H54 (cell line): ENCODE measurements at regions not wholly inside any gene's neighbourhood (a gene's known extent, or its start where the extent isn't known, plus 50 kb on each side); places are given as distances from the start of the nearest gene placed in this dataset.

Experiments used
- DNase-seq: peaks from one replicate; pipeline ENCODE4 v3.0.0; 2011; ENCODE audit warnings: low spot score, mixed read lengths; ENCODE audit not compliant: insufficient read length
- FAIRE-seq: peaks from 3 replicates; lab custom pipeline; 2011; peaks lifted over from hg19 to GRCh38; lab: Jason Lieb, UNC
- POLR2A ChIP-seq: IDR thresholded peaks from 2 replicates; pipeline ENCODE4 v1.6.1; 2011; ENCODE audit warnings: low read depth, mild to moderate bottlenecking, low read length

DNA sequence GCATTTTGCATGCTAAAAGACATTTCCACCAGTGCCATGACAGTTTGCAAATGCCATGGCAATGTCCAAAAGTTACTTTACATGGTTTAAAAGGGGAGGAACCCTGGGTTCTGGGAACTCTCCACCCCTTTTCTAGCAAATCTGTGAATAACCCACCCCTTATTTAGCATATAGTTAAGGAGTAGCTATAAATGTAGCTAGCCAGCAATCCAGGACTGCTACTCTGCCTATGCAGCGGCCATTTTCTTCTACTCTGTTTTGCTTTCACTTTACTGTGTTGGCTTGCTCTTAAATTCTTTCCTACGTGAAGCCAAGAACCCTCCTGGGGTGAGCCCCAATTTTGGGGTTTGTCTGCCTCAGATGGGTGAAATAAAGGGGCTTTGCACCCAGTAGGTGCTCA, 141.0 kb downstream of the PTPN11 start:
- FAIRE-seq (no peak), DNase-seq (no peak)
- TF ChIP-seq POLR2A, result no peak

DNA sequence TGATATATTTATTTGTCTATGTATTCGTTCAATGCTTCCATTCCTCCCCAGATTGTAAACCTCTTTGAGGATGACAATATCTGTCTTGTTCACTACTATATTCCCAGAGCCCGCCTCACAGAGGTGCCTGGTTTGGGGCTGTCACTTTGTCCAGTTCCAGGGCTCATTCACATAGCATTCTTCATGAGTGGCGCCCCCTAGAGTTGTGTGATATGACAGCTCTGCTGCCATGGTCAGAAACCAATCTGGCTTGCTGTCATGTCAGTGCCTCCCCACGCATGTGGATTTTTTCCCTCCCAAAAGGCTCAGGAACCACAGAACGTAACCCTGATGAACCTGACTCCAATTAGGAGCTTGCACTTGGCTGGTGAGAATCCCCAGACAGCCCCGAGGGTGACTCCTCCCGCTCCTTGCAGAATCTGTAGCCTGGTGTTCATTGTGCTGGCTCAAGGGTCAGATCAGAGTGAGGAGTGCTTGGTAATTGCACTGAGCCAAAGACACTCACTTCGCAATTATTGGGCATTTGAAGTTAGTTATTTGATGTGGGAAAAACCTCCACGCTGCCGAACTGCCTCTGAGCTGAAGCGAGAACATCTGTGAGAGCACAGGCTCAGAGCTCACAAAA, 145.5 kb downstream of the PTPN11 start:
- no peak for FAIRE-seq

DNA sequence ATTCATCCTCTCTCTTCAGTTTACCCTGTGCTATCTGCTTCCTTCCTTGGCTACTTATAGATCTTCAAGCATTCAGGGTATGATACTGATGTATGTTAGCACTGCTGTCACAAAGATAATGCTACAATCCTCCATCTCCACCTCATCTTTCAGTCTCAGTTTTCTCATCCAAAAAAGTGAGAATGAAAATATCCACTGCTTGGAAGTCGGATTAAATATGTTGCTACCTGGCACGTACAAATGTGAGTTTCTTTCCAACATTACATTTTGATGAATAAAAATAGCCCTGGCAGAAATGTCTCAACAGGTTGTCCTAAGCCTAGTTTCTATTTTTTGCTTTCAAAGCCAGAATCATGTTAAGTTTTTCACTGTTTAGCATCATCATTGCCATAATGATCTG, 149.9 kb downstream of the PTPN11 start:
- no peak for DNase-seq
- TF ChIP-seq POLR2A, result no peak
- FAIRE-seq, result no peak

More for the DNA sequence above, 145.5 kb downstream of the PTPN11 start:
- DNase-seq, result no peak
- TF ChIP-seq POLR2A, result no peak

DNA sequence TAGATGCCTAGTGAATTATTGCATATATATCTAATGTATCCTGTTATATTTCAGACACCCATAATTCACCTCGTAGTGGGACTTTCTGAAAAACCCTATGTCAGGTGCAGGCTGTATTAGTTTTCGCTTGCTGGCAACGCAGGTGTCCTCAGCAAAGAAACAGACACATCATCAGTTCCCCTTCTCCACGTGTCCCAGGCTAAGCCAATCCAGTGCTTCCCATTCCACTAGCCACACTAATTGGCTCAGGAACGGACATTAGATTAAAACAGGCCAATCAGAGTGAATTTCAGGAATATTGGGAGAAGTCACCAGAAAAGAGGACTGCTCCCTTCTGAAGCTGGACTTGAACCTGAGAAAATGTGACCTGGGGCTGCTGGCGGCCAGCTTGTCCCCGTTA, 151.3 kb downstream of the PTPN11 start:
- FAIRE-seq, result no peak
- no peak for TF ChIP-seq POLR2A
- no peak for DNase-seq

DNA sequence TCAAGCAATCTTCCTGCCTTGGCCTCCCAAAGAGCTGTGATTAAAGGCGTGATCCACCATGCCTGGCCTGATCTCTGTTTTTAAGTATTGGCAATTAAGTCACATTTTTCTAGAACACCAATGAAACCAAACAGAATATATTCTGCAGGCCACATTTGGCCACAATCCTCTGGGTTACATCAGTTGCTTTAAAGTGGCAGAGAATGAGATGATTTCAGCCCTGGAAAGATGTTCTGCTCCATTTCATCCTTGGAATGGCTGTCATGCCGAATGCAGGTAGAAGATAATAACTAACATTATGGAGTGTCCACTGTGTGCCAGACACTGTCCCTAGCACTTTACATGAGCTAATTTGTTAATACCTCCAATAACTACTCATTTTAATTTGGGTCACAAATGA, 154.4 kb downstream of the PTPN11 start:
- no peak for FAIRE-seq
- no peak for TF ChIP-seq POLR2A
- DNase-seq, result no peak

DNA sequence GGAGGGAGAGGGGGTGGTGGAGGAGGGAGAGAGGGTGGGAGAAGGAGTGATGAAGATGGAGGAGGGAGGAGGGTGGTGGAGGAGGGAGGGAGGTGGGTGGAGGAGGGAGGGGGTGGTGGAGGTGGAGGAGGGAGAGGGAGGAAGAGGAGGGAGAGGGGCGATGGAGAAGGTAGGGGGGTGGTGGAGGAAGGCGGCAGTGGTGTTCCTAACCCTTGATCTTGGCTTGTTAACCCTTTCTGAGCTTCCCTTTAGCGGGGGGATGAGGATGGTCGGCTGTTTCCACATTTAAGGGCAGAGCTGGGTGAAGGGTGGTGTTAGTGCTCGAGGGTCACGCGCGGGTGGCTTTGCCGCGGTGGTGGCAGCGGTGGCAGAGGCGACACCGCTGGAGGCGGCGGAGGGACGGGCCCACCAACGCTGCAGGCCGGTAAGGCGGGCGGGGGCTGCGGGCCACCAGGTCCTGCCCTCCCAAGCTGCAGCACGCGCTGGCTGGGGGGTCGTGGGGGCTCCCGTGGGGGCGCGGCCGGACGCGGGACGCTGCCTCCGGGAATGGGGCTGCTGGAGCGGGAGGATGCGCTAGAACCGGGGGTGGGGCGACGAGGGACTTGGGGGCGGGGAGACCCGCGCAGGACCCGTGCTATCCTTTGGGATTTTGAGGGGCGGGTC, 156.3 kb downstream of the PTPN11 start:
- no peak for DNase-seq
- no peak for FAIRE-seq
- TF ChIP-seq POLR2A, result no peak

DNA sequence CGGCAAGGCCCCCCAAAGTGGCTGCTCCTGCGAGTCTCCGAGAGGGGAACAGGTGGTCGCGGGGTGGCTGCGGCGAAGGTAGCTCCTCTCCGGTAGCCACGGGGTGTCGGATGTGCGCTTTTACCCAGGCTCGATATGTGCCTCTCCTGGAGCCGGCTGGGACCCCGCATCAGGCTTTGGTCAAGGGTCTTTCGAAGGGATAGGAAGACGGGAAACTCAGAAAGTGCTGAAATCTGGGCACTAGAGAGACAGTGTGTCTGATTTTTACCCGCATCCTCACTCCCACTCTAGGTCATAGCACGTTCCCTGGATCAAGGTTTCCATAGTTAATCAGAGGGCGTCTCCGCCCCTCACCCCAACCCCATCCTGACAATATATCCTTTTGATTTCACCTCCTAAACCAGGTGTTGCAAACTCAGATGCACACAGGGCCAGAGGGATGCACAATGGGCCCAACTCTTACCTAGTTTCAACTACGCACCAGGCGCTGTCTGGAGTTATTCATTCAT, 156.9 kb downstream of the PTPN11 start:
- FAIRE-seq (no peak), DNase-seq (no peak)
- TF ChIP-seq POLR2A, result no peak

DNA sequence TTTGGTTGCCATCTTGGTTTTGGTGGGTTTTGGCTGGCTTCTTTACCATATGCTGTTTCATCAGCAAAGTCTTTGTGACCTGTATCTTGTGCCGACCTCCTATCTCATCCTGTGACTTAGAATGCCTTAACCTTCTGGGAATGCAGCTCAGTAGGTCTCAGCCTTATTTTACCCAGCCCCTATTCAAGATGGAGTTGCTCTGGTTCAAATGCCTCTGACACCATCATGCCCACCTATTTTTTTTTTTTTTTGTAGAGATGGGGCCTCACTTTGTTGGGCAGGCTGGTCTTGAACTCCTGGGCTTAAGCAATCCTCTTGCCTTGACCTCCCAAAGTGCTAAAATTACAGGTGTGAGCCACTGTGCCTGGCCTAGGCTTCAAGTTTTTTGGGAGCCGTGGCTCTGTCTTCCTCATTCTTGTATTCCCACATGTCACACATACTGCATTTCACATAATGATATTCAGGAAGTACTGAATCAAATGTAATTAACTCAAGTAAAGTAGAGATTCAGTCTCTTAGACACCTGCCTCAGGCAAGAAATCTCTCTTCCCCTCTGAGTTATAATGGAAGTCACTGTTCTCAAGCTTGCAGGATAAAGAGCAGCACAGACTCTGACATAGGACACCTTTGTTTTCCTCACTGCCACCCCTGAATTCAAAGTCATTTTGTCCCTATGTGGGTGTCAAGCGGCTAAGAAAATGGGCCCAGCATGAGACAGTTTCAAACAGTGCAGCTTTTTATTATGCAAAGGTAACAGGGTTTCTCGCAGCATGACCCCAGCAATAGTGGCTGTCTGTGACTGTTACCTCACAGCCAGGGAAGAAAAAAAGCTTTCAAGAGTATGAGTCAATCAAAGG, 159.0 kb downstream of the PTPN11 start:
- DNase-seq (no peak), FAIRE-seq (no peak)
- no peak for TF ChIP-seq POLR2A

DNA sequence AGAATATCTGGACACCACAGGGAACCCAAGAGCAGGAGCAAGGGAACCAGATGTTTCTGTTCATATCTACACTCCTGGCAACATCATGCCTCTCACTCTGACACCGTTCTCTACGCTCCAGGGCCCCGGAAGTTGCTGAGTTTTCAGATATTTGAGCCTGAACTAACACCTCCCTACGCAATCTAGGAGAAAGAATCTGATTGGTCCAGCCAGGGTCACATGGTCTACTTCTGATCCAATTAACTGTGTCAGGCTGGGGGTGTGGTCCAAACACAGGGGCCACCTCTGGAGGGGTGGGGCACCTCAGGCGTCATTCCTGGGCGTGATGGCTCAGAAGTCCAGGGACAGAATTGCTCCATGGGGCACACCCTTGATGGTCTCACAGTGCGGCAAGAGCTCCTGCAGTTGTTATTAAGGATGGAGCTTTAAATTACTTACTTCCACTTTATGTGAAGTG, 165.5 kb downstream of the PTPN11 start:
- TF ChIP-seq POLR2A, result no peak
- DNase-seq, result peak; percentile 77
- peak; percentile 98 for FAIRE-seq

DNA sequence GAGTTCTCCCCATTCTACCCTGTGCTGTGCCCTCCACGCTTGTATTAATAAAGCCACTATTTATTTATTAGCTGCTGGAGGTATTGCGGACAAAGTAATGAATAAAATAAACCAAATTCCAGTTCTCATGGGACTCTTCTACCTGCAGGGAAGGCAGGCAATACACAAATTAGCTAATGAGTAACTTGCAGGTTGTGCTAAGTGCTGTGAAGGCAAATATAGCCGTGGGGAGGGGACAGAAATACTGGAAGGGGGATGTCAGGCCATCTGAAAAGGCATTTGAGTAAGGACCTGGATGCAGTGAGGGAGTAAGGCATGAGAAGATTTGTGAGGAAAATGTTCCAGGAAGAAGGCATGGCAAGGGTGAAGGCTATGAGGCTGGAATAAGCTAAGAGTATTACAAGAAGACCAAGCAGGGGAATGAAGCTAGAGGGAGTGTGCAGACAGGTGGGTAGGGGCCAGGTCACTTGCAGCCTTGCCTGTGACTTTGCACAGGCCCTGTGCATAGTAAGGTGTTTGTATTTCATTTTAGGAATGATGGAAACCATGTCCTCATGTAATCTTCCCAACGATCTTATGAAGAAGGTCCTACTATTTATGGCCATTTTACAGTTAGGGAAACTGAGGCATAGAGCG, 167.5 kb downstream of the PTPN11 start:
- no peak for TF ChIP-seq POLR2A
- FAIRE-seq (no peak), DNase-seq (no peak)

DNA sequence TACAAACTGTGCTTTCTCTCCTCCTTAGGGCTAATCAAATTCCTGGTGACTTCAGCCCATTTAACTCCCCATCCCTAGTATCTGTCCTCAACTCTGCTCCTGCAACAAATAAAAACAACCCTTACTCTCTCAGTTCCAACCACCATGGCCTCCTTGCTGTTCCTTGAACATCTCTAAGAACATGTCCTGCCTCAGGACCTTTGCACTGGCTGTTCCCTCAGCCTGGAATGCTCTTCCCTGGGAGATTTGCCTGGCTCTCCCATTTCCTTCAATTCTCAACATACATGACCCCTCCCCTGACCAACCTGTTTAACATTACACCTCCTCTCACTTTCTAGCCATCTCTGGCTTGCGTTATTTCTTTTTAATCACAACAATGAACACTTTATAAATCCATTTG, 170.5 kb downstream of the PTPN11 start:
- no peak for DNase-seq
- TF ChIP-seq POLR2A, result no peak
- no peak for FAIRE-seq

DNA sequence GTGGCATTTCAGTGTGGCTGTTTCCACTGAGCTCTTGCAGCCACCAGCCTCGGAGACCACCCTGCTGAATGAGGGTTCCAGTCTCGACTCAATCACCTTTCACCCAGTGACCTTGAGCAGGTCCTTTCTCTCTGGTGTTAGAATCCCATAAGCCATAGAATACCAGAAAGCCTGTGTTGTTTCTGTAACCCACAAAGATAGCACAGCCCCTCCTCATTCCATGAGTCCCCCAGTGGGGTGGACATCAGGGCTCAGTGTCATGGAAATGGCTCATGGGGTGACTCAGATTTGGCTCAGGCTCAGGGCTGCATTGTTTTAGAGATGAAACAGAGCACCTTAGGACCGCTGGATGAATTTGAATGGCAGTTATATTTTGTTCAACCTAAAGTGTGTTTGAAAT, 171.5 kb downstream of the PTPN11 start:
- DNase-seq (no peak), FAIRE-seq (no peak)
- no peak for TF ChIP-seq POLR2A

DNA sequence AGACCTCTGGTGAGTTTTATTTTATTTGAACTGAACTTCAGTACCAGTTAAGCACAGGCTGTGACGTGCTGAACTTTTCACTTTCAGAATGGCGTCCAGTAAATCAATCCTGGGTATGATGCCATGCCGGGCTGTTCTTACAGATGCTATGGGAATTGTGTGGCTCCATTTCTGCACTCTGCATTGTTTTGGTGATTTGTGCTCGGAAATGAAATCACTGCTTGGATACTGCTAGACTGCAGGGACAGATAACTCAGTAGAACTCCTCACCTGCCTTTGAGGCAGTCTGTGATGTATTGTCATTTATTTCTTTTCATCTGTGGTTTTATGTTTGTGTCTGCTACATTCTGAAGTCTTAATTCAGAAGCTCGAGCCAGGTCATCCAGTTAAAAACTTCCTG, 172.7 kb downstream of the PTPN11 start:
- TF ChIP-seq POLR2A, result no peak
- DNase-seq (no peak), FAIRE-seq (no peak)

DNA sequence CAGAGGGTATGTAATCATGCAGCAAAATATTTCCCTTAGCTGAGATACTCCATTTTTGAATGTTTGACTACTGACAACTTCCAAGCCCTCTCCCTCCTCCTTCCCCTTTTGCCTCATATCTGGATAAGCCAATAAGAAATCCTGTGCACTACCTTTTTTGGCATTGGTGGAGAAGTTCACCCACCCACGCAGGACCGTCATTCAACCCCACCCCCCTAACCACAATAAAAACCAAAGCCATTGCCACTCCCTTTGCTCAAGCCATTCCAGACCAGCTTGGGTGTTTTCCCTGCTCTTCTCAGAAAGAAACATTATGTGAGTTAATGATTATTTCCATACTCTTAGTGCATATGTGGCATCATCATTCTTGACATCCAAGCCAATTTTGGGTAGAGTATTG, 176.7 kb downstream of the PTPN11 start:
- FAIRE-seq (no peak), DNase-seq (no peak)

More for the DNA sequence above, 176.7 kb downstream of the PTPN11 start:
- no peak for TF ChIP-seq POLR2A
